Neural crest cell (in vitro differentiated cells): ENCODE measurements at regions not wholly inside any gene's neighbourhood (a gene's known extent, or its start where the extent isn't known, plus 50 kb on each side); places are given as distances from the start of the nearest gene placed in this dataset.
A peak's percentile ranks its signal among the peaks of the same experiment; 100 is the strongest.

Experiments used
- DNase-seq: peaks from one replicate; pipeline ENCODE4 v3.0.0; 2021; ENCODE audit warnings: low read depth, mixed read lengths, low spot score
- H3K27ac Mint-ChIP-seq: one replicate; pipeline ENCODE4 v1.8.0; 2021; ENCODE audit warnings: mild to moderate bottlenecking, mixed read lengths; ENCODE audit not compliant: unreplicated experiment
- H3K27me3 Mint-ChIP-seq: 2 replicates; pipeline ENCODE4 v1.8.0; 2021; ENCODE audit warnings: low read depth, mild to moderate bottlenecking, mixed read lengths
- H3K36me3 Mint-ChIP-seq: 2 replicates; pipeline ENCODE4 v1.8.0; 2021; ENCODE audit warnings: low read depth, mild to moderate bottlenecking, mixed read lengths
- H3K4me1 Mint-ChIP-seq: 2 replicates; pipeline ENCODE4 v1.8.0; 2021; ENCODE audit warnings: mixed read lengths
- H3K4me3 Mint-ChIP-seq: one replicate; pipeline ENCODE4 v1.8.0; 2021; ENCODE audit warnings: mild to moderate bottlenecking, mixed read lengths
- H3K9me3 Mint-ChIP-seq: 2 replicates; pipeline ENCODE4 v1.8.0; 2021; ENCODE audit warnings: mixed read lengths
- CTCF ChIP-seq: fragments of 200-600 bp; sonication (generic); conservative IDR thresholded peaks from 2 replicates; pipeline ENCODE4 v1.5.0; 2021; ENCODE audit warnings: antibody characterized with exemption, mild to moderate bottlenecking

GRCh38 chr4:152225680-152226079, 310.2 kb downstream of the FBXW7 start:
- Mint-ChIP-seq H3K27me3 (no peaks in the 10 kb centered on the region), H3K36me3 (no peaks in the 10 kb centered on the region), H3K4me3 (no peak overlapping the region), H3K4me1 (peaks cover 5% of the 10 kb centered on the region), H3K9me3 (no peaks in the 10 kb centered on the region), H3K27ac (no peak overlapping the region)
- no peak for TF ChIP-seq CTCF
- DNase-seq: no peak

GRCh38 chr4:152224721-152225420, 311.0 kb downstream of the FBXW7 start:
- no peaks in the 10 kb centered on the region for H3K36me3 Mint-ChIP-seq
- DNase-seq: no peak
- no peaks in the 10 kb centered on the region for H3K9me3 Mint-ChIP-seq
- peak overlapping the region; percentile 57 for H3K27ac Mint-ChIP-seq
- H3K4me3 Mint-ChIP-seq: no peak overlapping the region
- TF ChIP-seq CTCF: no peak
- H3K27me3 Mint-ChIP-seq: no peaks in the 10 kb centered on the region
- peaks cover 5% of the 10 kb centered on the region for H3K4me1 Mint-ChIP-seq

GRCh38 chr4:152224223-152224622, 311.7 kb downstream of the FBXW7 start:
- no peaks in the 10 kb centered on the region for H3K9me3 Mint-ChIP-seq
- H3K4me1 Mint-ChIP-seq: peaks cover 5% of the 10 kb centered on the region
- no peak overlapping the region for H3K27ac Mint-ChIP-seq
- H3K36me3 Mint-ChIP-seq: no peaks in the 10 kb centered on the region
- H3K27me3 Mint-ChIP-seq: no peaks in the 10 kb centered on the region
- no peak for DNase-seq
- no peak for TF ChIP-seq CTCF
- no peak overlapping the region for H3K4me3 Mint-ChIP-seq

- no peaks in the 10 kb centered on the region for H3K36me3 Mint-ChIP-seq
- TF ChIP-seq CTCF: no peak
- H3K27me3 Mint-ChIP-seq: no peaks in the 10 kb centered on the region
- no peak overlapping the region for H3K27ac Mint-ChIP-seq
- no peak overlapping the region for H3K4me3 Mint-ChIP-seq
- peaks cover 5% of the 10 kb centered on the region for H3K4me1 Mint-ChIP-seq
- no peaks in the 10 kb centered on the region for H3K9me3 Mint-ChIP-seq
- DNase-seq: no peak
Observed at GRCh38 chr4:152223600-152223999, 312.3 kb downstream of the FBXW7 start.

GRCh38 chr4:152221816-152222516, 313.9 kb downstream of the FBXW7 start:
- Mint-ChIP-seq H3K9me3 (no peaks in the 10 kb centered on the region), H3K27me3 (no peaks in the 10 kb centered on the region), H3K27ac (no peak overlapping the region), H3K4me1 (peaks cover 12% of the 10 kb centered on the region), H3K4me3 (no peak overlapping the region), H3K36me3 (no peaks in the 10 kb centered on the region)
- no peak for DNase-seq
- TF ChIP-seq CTCF: no peak
